ENCODE measurements at regions not wholly inside any gene's neighbourhood (a gene's known extent, or its start where the extent isn't known, plus 50 kb on each side); places are given as distances from the start of the nearest gene placed in this dataset.
"Not testable (repeated sequence)": the region's sequence is repeated elsewhere in the genome, so short reads cannot be mapped to it uniquely, and the experiment has no call there.

GRCh38 chr12:114063435-114063834 is 97.3 kb upstream of the RBM19 start:
- Histone ChIP-seq H3K36me3 (replicated peaks in 1 of 2; ENCODE audit: control extremely low read depth in 1 of 2, control insufficient read depth in 1 of 2, extremely low read depth in 1 of 2, insufficient read depth in 2 of 2, low read length in 1 of 2) (no peaks in the 10 kb centered on the region), H3K9me3 (ENCODE audit: control extremely low read depth in 1 of 3, control insufficient read depth in 2 of 3, insufficient read depth in 1 of 3, low read length in 2 of 3) (peaks cover 0 to 13% (median 1%) of the 10 kb centered on the region in 3 donors), H3K27ac (ENCODE audit: low read length in 2 of 2) (no peak overlapping the region), H3K4me3 (ENCODE audit: control extremely low read depth in 1 of 5, extremely low read depth in 1 of 5, insufficient read depth in 1 of 5, low read depth in 2 of 5, low read length in 4 of 5) (no peak overlapping the region), H3K9ac (ENCODE audit: low read length) (no peak overlapping the region), H3K79me2 (ENCODE audit: control insufficient read depth, insufficient read depth, low read length) (no peaks in the 10 kb centered on the region), H4K20me1 (ENCODE audit: control insufficient read depth, insufficient read depth, low read length, poor library complexity, severe bottlenecking) (no peaks in the 10 kb centered on the region), H3K27me3 (replicated peaks in 1 of 4; ENCODE audit: control extremely low read depth in 1 of 4, control insufficient read depth in 3 of 4, insufficient read depth in 4 of 4, low read length in 3 of 4) (no peaks in the 10 kb centered on the region), H2AFZ (ENCODE audit: insufficient read depth, low read depth, low read length, poor library complexity, severe bottlenecking) (no peak overlapping the region), H3K4me1 (ENCODE audit: control insufficient read depth in 2 of 2, insufficient read depth in 2 of 2, low read length in 2 of 2) (no peaks in the 10 kb centered on the region), H3K4me2 (replicated peaks; ENCODE audit: low read depth, low read length, poor library complexity, severe bottlenecking) (no peak overlapping the region)
- H3K9me3 Mint-ChIP-seq (ENCODE audit: insufficient read depth) = no peaks in the 10 kb centered on the region
- ATAC-seq (ENCODE audit: low read depth) = no peak
- ChIA-PET POLR2A (no interaction called here), CTCF (interaction anchor here (0.6 kb wide), 1 partner anchor 1237 kb away, joined by 3 read pairs; no protein-coding TSS in a partner anchor)
- H3K4me1 Mint-ChIP-seq = no peaks in the 10 kb centered on the region
- WGBS (ENCODE audit: insufficient coverage) = 100% methylated on average over 1 of the region's 3 CpGs
- no peak overlapping the region for H3K4me3 Mint-ChIP-seq
- no peak for DNase-seq
- TF ChIP-seq CTCF (IDR thresholded peaks at IDR 0.05) (no peak), EZH2 (IDR thresholded peaks at IDR 0.05; ENCODE audit: borderline replicate concordance, insufficient read depth, low read depth, low read length, poor library complexity, severe bottlenecking) (no peak)
- H3K27me3 Mint-ChIP-seq = no peaks in the 10 kb centered on the region
- no peak overlapping the region for H3K27ac Mint-ChIP-seq
- intact Hi-C loops (cut with micrococcal nuclease) = no loop called here

- H3K4me3 ChIP-seq (ENCODE audit: control extremely low read depth in 1 of 5, extremely low read depth in 1 of 5, insufficient read depth in 1 of 5, low read depth in 2 of 5, low read length in 4 of 5); H3K27ac Mint-ChIP-seq; ATAC-seq (ENCODE audit: low read depth); intact Hi-C loops (cut with micrococcal nuclease); DNase-seq; H3K9ac ChIP-seq (ENCODE audit: low read length); H2AFZ ChIP-seq (ENCODE audit: insufficient read depth, low read depth, low read length, poor library complexity, severe bottlenecking); H3K9me3 Mint-ChIP-seq (ENCODE audit: insufficient read depth); H3K4me3 Mint-ChIP-seq; H3K9me3 ChIP-seq (ENCODE audit: control extremely low read depth in 1 of 3, control insufficient read depth in 2 of 3, insufficient read depth in 1 of 3, low read length in 2 of 3); H3K36me3 ChIP-seq (replicated peaks in 1 of 2; ENCODE audit: control extremely low read depth in 1 of 2, control insufficient read depth in 1 of 2, extremely low read depth in 1 of 2, insufficient read depth in 2 of 2, low read length in 1 of 2); H3K27ac ChIP-seq (ENCODE audit: low read length in 2 of 2); H3K4me1 ChIP-seq (ENCODE audit: control insufficient read depth in 2 of 2, insufficient read depth in 2 of 2, low read length in 2 of 2); H3K27me3 ChIP-seq (replicated peaks in 1 of 4; ENCODE audit: control extremely low read depth in 1 of 4, control insufficient read depth in 3 of 4, insufficient read depth in 4 of 4, low read length in 3 of 4); H4K20me1 ChIP-seq (ENCODE audit: control insufficient read depth, insufficient read depth, low read length, poor library complexity, severe bottlenecking); H3K4me1 Mint-ChIP-seq; POLR2A ChIA-PET; CTCF ChIA-PET; H3K79me2 ChIP-seq (ENCODE audit: control insufficient read depth, insufficient read depth, low read length); H3K4me2 ChIP-seq (replicated peaks; ENCODE audit: low read depth, low read length, poor library complexity, severe bottlenecking); H3K27me3 Mint-ChIP-seq: not testable (repeated sequence)
- WGBS (ENCODE audit: insufficient coverage) = 88% methylated on average over 8 of the region's 8 CpGs
Observed at GRCh38 chr12:114056351-114056750, 90.2 kb upstream of the RBM19 start.

Data from B cell (primary cell).